ENCODE measurements at regions not wholly inside any gene's neighbourhood (a gene's known extent, or its start where the extent isn't known, plus 50 kb on each side); places are given as distances from the start of the nearest gene placed in this dataset.

- H3T11ph ChIP-seq (ENCODE audit: low read length): no peak overlapping the region
- no CpG with 5 or more reads among the region's 1 CpG for WGBS (ENCODE audit: extremely low coverage, insufficient read length, low lambda C conversion rate)
- H4K91ac ChIP-seq (ENCODE audit: insufficient read length, low read depth, low read length): no peak overlapping the region
- H3K18ac ChIP-seq (ENCODE audit: insufficient read length, low read depth, low read length): no peak overlapping the region
- no peak overlapping the region for H2BK15ac ChIP-seq (ENCODE audit: low read depth, low read length)
- H3K4ac ChIP-seq (ENCODE audit: low read depth, low read length): no peak overlapping the region
- H3K23me2 ChIP-seq (ENCODE audit: insufficient read length, low read depth, low read length, poor library complexity, severe bottlenecking): no peaks in the 10 kb centered on the region
- H2BK5ac ChIP-seq (ENCODE audit: insufficient read length, low read length): no peak overlapping the region
- DNase-seq: no peak
- Mint-ChIP-seq H3K9me3 (peaks cover 3% of the 10 kb centered on the region in 2 experiments; a peak in 3 of 5 replicates), H3K4me3 (no peak overlapping the region), H3K27me3 (ENCODE audit: low read depth) (peaks cover 17% of the 10 kb centered on the region), H3K36me3 (ENCODE audit: insufficient read depth in 1 of 3, low read depth in 3 of 3) (no peaks in the 10 kb centered on the region; a peak in 1 of 7 replicates), H3K4me1 (no peaks in the 10 kb centered on the region), H3K27ac (no peak overlapping the region)
- H3K56ac ChIP-seq (ENCODE audit: insufficient read length, low read depth, low read length): no peak overlapping the region
- no peak overlapping the region for H4K5ac ChIP-seq (ENCODE audit: insufficient read length, low read depth, low read length)
- no peak overlapping the region for H3K14ac ChIP-seq (ENCODE audit: insufficient read depth, low read length)
- H2AK5ac ChIP-seq (ENCODE audit: insufficient read length, low read length): no peak overlapping the region
- no peak overlapping the region for H3K23ac ChIP-seq (ENCODE audit: insufficient read length, low read depth, low read length)
- no peaks in the 10 kb centered on the region for H4K20me1 ChIP-seq (ENCODE audit: control insufficient read depth, insufficient read depth, insufficient read length)
- H3K79me1 ChIP-seq (ENCODE audit: insufficient read depth, low read depth, low read length, poor library complexity, severe bottlenecking): no peaks in the 10 kb centered on the region
- no peak overlapping the region for H2BK120ac ChIP-seq (ENCODE audit: low read depth, low read length, poor library complexity, severe bottlenecking)
- TF ChIP-seq, protein P1, sequence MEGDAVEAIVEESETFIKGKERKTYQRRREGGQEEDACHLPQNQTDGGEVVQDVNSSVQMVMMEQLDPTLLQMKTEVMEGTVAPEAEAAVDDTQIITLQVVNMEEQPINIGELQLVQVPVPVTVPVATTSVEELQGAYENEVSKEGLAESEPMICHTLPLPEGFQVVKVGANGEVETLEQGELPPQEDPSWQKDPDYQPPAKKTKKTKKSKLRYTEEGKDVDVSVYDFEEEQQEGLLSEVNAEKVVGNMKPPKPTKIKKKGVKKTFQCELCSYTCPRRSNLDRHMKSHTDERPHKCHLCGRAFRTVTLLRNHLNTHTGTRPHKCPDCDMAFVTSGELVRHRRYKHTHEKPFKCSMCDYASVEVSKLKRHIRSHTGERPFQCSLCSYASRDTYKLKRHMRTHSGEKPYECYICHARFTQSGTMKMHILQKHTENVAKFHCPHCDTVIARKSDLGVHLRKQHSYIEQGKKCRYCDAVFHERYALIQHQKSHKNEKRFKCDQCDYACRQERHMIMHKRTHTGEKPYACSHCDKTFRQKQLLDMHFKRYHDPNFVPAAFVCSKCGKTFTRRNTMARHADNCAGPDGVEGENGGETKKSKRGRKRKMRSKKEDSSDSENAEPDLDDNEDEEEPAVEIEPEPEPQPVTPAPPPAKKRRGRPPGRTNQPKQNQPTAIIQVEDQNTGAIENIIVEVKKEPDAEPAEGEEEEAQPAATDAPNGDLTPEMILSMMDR (conservative IDR thresholded peaks at IDR 0.05): no peak
- H2BK12ac ChIP-seq (ENCODE audit: insufficient read length, low read depth, low read length): no peak overlapping the region
- no peaks in the 10 kb centered on the region for H3K4me1 ChIP-seq (ENCODE audit: insufficient read depth, low read length)
- no peak overlapping the region for H3K9ac ChIP-seq (ENCODE audit: extremely low read depth, insufficient read length, low read length)
- H2BK20ac ChIP-seq (ENCODE audit: low read depth, low read length, poor library complexity, severe bottlenecking): no peak overlapping the region
- H3K4me2 ChIP-seq (ENCODE audit: insufficient read depth, insufficient read length, low read length): no peak overlapping the region
- no peak overlapping the region for H4K8ac ChIP-seq (replicated peaks; ENCODE audit: insufficient read length, low read depth, low read length)
- no peaks in the 10 kb centered on the region for H3K27me3 ChIP-seq (ENCODE audit: insufficient read depth, low read length)
- H3K79me2 ChIP-seq (ENCODE audit: insufficient read depth, low read length): no peaks in the 10 kb centered on the region
- no peaks in the 10 kb centered on the region for H3K9me3 ChIP-seq (ENCODE audit: control insufficient read depth, low read depth, low read length)
- H2AFZ ChIP-seq (ENCODE audit: low read length): no peak overlapping the region
- H3K27ac ChIP-seq (ENCODE audit: insufficient read length, low read depth, low read length): no peak overlapping the region
These were observed 237.2 kb downstream of the TTC8 start for GRCh38 chr14:89061696-89062095.
